ENCODE measurements at regions not wholly inside any gene's neighbourhood (a gene's known extent, or its start where the extent isn't known, plus 50 kb on each side); places are given as distances from the start of the nearest gene placed in this dataset.

DNA sequence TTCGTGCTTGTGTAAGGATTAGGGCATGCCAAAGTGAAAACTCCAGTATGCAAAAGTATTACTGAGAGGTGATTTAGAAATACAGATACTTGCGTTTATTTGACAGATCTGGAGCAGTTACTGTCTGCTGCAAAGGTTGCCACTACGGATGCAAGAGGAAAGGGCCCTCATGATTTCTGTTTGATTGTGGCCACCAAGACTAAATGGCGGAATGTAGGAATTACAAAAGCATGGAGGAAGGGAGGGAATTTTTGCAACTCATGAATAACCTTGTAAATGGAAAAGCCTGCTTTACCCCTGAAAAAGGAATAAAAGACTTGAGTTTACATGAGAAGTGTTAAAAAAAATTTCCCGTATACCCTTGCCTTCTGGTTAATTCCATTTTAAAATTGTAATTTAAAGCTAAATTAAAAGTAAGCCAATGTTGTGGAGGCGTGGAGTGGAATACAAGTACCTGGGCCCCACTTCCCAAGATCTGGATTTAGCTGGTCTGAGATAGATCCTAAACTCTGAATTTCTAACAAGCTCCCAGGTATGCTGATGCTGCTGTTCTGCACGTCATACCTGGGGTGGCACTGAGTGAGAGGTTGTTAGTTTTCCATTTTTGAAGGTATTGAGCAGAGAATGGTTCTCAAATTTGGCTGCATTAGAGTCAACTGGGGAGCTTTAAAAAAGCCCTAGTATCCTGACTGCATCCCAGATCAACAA is 56.6 kb upstream of the NKX2-2 start:
- H3K4me1 ChIP-seq = no peaks in the 10 kb centered on the region
- H3K4me3 ChIP-seq = no peak overlapping the region
- H3K9me3 ChIP-seq = no peaks in the 10 kb centered on the region
- no peak for TF ChIP-seq POLR2A (IDR thresholded peaks at IDR 0.05)
- TF ChIP-seq, protein P1, sequence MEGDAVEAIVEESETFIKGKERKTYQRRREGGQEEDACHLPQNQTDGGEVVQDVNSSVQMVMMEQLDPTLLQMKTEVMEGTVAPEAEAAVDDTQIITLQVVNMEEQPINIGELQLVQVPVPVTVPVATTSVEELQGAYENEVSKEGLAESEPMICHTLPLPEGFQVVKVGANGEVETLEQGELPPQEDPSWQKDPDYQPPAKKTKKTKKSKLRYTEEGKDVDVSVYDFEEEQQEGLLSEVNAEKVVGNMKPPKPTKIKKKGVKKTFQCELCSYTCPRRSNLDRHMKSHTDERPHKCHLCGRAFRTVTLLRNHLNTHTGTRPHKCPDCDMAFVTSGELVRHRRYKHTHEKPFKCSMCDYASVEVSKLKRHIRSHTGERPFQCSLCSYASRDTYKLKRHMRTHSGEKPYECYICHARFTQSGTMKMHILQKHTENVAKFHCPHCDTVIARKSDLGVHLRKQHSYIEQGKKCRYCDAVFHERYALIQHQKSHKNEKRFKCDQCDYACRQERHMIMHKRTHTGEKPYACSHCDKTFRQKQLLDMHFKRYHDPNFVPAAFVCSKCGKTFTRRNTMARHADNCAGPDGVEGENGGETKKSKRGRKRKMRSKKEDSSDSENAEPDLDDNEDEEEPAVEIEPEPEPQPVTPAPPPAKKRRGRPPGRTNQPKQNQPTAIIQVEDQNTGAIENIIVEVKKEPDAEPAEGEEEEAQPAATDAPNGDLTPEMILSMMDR (IDR thresholded peaks at IDR 0.05) = no peak
- no peak for DNase-seq
- H3K27ac ChIP-seq = no peak overlapping the region
- no peaks in the 10 kb centered on the region for H3K36me3 ChIP-seq
- peaks cover 0 to 3% of the 10 kb centered on the region in 2 donors for H3K27me3 ChIP-seq

DNA sequence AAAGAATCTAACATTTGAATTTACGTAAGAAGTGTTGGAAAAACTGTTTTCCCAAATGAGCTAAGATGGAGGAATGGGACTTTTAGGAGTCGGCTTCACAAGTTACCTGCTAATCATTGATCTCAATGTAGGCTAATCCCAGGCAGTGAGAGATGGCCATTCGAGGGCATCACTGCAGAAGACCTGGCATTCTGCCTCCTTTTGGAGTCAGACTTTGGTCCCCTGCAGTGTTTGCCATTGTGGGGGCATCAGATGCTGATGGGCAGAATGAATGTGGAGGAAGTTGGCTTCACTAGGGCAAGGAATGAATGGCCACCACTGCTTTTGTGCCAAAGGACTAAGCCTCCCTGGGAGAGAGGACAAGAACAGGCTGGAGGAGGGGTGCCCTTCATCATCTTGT is 55.7 kb upstream of the NKX2-2 start:
- H3K27ac ChIP-seq = no peak overlapping the region
- TF ChIP-seq, protein P1 (IDR thresholded peaks at IDR 0.05) = no peak
- TF ChIP-seq POLR2A (IDR thresholded peaks at IDR 0.05) = no peak
- H3K27me3 ChIP-seq = peaks cover 0 to 3% of the 10 kb centered on the region in 2 donors
- H3K4me1 ChIP-seq = no peaks in the 10 kb centered on the region
- H3K4me3 ChIP-seq = no peak overlapping the region
- H3K36me3 ChIP-seq = no peaks in the 10 kb centered on the region
- no peak for DNase-seq
- no peaks in the 10 kb centered on the region for H3K9me3 ChIP-seq

DNA sequence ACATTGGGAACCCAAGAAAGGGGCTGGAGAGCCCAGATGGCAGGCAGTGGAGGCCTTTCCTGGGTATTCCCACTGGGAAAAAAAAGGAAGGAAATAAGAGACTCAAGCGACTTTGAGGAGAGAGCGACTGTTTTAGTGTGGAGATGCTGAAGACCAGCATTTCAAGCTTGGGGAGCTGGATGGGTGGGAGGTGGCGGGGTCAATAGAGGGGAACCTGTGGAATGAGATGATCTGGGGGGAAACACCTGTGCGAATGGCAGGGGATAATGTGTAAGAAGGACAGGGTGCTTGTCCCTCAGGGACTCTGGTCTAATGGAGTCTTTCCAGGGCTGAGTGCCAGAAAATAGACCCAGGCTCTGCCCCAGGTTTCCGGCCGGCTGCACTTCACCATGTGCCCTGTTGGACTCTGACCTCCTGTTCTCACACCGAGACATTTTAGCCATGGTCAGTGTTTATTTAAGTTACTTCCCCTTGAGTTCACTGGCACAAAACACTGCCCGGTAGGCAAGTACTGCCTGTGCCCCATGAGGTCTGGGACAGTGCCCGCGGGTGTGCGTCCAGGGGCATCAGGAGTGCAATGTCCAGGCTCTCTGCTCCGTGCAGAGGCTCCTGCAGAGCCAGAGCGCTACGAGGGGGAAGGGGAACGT is 50.4 kb upstream of the NKX2-2 start:
- no peak for DNase-seq
- H3K27ac ChIP-seq = no peak overlapping the region
- no peaks in the 10 kb centered on the region for H3K36me3 ChIP-seq
- H3K4me3 ChIP-seq = no peak overlapping the region
- TF ChIP-seq POLR2A (IDR thresholded peaks at IDR 0.05) = no peak
- H3K9me3 ChIP-seq = no peaks in the 10 kb centered on the region
- no peaks in the 10 kb centered on the region for H3K4me1 ChIP-seq
- no peaks in the 10 kb centered on the region for H3K27me3 ChIP-seq

Data from Peyer's patch (tissue), 4 donors.